NCI-H2227 treated with DMSO at 0.1 percent for 48 hours (cell line): ENCODE measurements at regions not wholly inside any gene's neighbourhood (a gene's known extent, or its start where the extent isn't known, plus 50 kb on each side); places are given as distances from the start of the nearest gene placed in this dataset.
"Not testable (repeated sequence)": the region's sequence is repeated elsewhere in the genome, so short reads cannot be mapped to it uniquely, and the experiment has no call there.

Experiments
- DNase-seq: peaks from one replicate; lab custom pipeline; 2025; lab: John Stamatoyannopoulos, UW

DNA sequence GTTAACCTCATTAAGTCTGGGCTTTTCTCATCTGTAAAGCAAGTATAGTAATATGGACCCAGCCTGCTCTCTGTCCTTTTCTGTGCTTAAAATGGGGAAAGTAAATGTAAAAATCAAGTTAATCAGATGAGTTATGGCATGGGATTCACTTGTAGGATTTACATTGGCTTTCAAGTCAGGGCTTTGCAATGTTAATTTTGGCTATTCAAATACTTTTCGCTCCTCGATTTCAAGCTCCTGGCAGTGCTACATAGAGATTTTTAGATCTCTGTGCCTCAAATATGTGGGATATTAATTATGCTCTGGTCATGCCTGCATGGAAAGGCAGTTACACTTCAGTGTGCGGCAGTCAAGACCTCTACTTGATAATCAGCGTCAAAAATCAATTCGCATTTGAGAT, 709.8 kb downstream of the LTN1 start:
- DNase-seq, result no peak

GRCh38 chr21:28281357-28281756, 711.3 kb downstream of the LTN1 start:
- DNase-seq, result not testable (repeated sequence)

DNA sequence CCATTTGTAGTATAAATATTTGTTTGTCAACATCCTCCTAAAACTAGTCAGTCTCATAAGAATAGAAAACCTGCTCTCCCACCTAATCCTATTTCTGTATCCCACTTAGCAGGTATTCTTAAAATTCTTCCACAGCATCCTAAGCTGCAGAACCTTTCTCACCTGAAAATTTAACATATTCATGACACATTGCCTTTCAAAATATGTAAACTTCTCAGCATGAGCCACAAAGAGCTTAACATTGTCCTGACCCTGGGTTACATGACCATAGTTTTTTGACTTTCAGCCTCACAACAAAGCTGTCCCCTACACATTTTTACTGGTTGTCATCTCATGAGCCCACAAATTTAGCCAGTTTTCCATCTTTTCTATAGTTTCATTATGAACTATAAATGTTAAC, 712.1 kb downstream of the LTN1 start:
- no peak for DNase-seq

DNA sequence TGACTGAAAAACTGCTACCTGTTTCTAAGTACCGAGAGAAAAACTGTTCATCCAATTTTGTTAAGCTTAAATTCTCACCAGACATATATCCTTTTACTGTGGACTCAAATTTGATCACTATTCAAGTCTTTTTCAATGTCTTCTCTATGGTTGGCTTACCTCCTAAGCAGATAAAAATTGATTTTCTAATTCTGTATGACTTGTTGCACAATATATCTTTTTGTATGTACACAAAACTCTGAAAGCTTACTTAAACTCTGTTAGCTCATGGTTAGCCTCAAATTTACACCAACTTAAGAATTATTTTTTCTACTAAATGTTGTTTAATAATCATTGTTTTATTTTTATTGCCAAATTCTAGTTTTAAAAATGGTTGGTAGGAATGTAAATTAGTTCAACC, 715.4 kb downstream of the LTN1 start:
- DNase-seq, result no peak

GRCh38 chr21:28272272-28272992, 720.2 kb downstream of the LTN1 start:
- no peak for DNase-seq

GRCh38 chr21:28269173-28269572, 723.5 kb downstream of the LTN1 start:
- DNase-seq, result no peak

DNA sequence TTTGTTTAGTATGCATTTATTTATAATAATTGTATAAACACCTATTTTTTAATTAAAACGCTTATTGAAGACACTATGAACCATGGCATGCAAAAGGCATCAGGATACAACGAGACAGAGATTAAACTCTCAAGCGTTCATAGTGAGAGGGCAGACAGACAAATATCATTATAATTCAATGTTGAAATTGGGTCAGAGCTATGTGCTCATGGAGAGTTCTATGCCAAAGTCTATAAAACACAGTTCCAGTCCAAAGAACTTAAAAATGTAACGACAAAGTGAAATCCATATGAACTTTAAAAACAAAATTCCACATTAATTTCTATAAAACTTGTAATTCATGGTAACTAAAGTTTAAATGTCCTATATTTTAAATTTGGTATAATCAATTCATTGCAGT, 724.0 kb downstream of the LTN1 start:
- DNase-seq, result no peak

DNA sequence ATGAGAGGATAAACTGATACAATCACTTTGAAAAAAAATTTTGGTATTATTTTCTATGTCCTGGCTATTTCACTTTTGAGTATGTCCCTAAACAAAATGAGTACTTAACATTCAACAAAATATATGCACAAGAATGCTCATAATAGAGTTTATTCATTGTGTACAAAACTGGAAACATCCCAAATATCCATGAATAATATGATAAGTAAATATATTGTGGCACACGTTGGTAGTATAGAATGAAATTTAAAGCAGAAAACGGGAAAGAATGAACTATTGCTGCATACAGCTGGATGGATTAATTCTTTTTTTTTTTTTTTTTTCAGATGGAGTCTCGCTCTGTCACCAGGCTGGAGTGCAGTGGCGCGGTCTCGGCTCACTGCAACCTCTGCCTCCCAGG, 725.2 kb downstream of the LTN1 start:
- DNase-seq, result no peak

- DNase-seq, result no peak
Measured at GRCh38 chr21:28266061-28266460, 726.6 kb downstream of the LTN1 start.

- DNase-seq, result no peak
Measured at GRCh38 chr21:28263974-28264373, 728.7 kb downstream of the LTN1 start.

GRCh38 chr21:28261298-28261697, 731.4 kb downstream of the LTN1 start:
- DNase-seq, result no peak

- no peak for DNase-seq
Measured at GRCh38 chr21:28257276-28257675, 735.4 kb downstream of the LTN1 start.

DNA sequence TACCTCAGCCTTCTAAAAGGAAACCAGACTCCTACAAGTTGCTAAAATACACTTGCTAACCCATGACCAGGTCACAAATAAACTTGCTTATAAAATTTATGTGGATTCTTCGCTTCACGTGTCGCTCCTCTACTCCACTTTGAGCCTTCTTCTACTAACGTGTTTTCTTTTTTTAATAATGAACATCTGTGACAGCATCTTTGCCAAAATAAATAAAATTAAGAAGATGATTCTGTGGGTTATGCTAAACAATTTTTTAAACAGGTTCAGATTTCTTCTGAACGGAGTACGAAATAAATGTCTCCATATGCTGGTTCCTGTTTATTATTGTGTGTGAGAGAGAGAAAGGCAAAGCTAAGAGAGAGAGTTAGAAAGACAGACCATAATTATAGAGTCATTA, 735.8 kb downstream of the LTN1 start:
- no peak for DNase-seq

- DNase-seq, result no peak
Measured at GRCh38 chr21:28256420-28256831, 736.3 kb downstream of the LTN1 start.

DNA sequence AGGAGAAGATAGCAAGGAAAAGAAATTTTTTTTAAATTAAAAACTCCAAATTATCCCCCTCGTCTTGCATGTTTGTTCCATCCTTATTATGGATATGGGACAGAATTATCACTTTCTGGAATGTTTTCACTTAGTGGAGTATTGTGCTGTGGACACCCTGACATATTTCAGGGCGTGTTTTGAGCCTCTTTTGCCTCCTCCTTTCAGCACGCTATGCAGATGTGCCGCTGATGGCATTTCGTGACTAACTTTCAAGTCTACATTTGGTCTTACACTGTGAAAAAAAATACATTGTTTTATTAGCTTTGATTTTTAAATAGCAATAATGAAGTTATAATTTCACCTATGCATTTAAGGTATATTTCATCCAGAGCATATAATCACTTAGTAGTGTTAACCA, 738.7 kb downstream of the LTN1 start:
- DNase-seq, result no peak

- no peak for DNase-seq
Measured at GRCh38 chr21:28253338-28253737, 739.3 kb downstream of the LTN1 start.

GRCh38 chr21:28252928-28253327, 739.7 kb downstream of the LTN1 start:
- no peak for DNase-seq

- DNase-seq, result no peak
Measured at GRCh38 chr21:28250946-28251345, 741.7 kb downstream of the LTN1 start.

GRCh38 chr21:28247454-28248020, 745.1 kb downstream of the LTN1 start:
- DNase-seq, result no peak

- DNase-seq, result no peak
Measured at GRCh38 chr21:28240586-28240985, 752.1 kb downstream of the LTN1 start.

DNA sequence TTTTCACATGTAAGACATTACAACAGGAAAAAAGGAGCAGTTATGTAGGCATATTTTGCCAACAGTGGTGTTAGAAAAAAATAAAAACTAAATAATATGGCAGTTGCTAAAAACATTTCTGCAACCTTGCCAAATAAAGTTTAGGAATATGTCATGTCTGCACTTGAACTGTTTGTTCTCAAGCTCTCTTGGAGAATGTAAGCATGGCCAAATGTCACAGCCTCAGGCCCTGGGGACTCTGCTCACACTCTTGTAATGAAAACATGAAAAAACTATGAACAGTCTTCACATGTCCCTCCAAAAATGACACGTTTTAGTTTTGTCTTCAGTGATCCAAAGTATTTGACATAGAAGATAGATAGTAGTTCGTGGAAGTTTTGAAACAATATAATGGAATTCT, 753.3 kb downstream of the LTN1 start:
- DNase-seq, result no peak

GRCh38 chr21:28237661-28238060, 755.0 kb downstream of the LTN1 start:
- DNase-seq, result no peak

GRCh38 chr21:28235169-28235895, 757.3 kb downstream of the LTN1 start:
- DNase-seq, result no peak
